Panc1 (cell line): ENCODE measurements at regions not wholly inside any gene's neighbourhood (a gene's known extent, or its start where the extent isn't known, plus 50 kb on each side); places are given as distances from the start of the nearest gene placed in this dataset.

Source experiments
- ATAC-seq: fragments of 200-7000 bp; cut with Tn5 transposase; 2 replicates; pipeline ENCODE4 v1.9.1; 2020; ENCODE audit warnings: mild to moderate bottlenecking, moderate library complexity
- BruUV-seq: library from RNA; stranded (reverse); fragments of 400-500 nt; replicated peaks from 2 replicates; lab custom pipeline; 2021; lab: Mats Ljungman, UMichigan
- CTCF ChIA-PET: fragments of 300-600 bp; sonication (Branson Sonifier 250); formaldehyde crosslinking; loops from one replicate; lab custom pipeline; 2022; ENCODE audit warnings: antibody characterized with exemption; lab: Charles Lee
- POLR2A ChIA-PET: fragments of 300-600 bp; sonication (Branson Sonifier 250); formaldehyde crosslinking; loops from one replicate; lab custom pipeline; 2022; ENCODE audit warnings: antibody characterized with exemption; lab: Charles Lee
- DNase-seq: peaks from one replicate; pipeline ENCODE4 v3.0.0-alpha.2; 2010; ENCODE audit warnings: low read depth, low spot score
- H3K27ac ChIP-seq: 2 replicates; pipeline ENCODE4 v1.5.1; 2011; ENCODE audit warnings: mild to moderate bottlenecking, low read length, inconsistent platforms
- H3K27me3 ChIP-seq: fragments of 200-500 bp; sonication (Bioruptor generic); 2 replicates; pipeline ENCODE4 v1.6.0; 2014; ENCODE audit warnings: low read length, inconsistent platforms; ENCODE audit not compliant: control insufficient read depth, insufficient read depth
- H3K36me3 ChIP-seq: fragments of 200-500 bp; sonication (Bioruptor generic); 2 replicates; pipeline ENCODE4 v1.5.1; 2014; ENCODE audit warnings: inconsistent platforms, mild to moderate bottlenecking, low read length, moderate library complexity; ENCODE audit not compliant: control insufficient read depth, insufficient read depth
- H3K4me1 ChIP-seq: 2 replicates; pipeline ENCODE4 v1.5.1; 2011; ENCODE audit warnings: inconsistent platforms, mild to moderate bottlenecking, low read length, moderate library complexity; ENCODE audit not compliant: control insufficient read depth, insufficient read depth
- H3K4me3 ChIP-seq, 2 experiments: 2 replicates each; pipeline ENCODE4 v1.5.1; 2011 to 2012; ENCODE audit warnings: low read depth in 2 of 2, low read length in 2 of 2, mild to moderate bottlenecking in 2 of 2, inconsistent platforms in 1 of 2, moderate library complexity in 1 of 2
- H3K9me3 ChIP-seq: fragments of 200-500 bp; sonication (Bioruptor generic); 2 replicates; pipeline ENCODE4 v1.5.1; 2014; ENCODE audit warnings: low read depth, mild to moderate bottlenecking, inconsistent platforms, low read length, moderate library complexity; ENCODE audit not compliant: control insufficient read depth, insufficient read depth
- POLR2AphosphoS5 ChIP-seq: IDR thresholded peaks from 2 replicates; pipeline ENCODE4 v1.6.1; 2012; ENCODE audit warnings: mild to moderate bottlenecking, low read depth, low read length, moderate library complexity
- SIN3A ChIP-seq: IDR thresholded peaks from 2 replicates; pipeline ENCODE4 v1.6.1; 2012; ENCODE audit warnings: low read depth, mild to moderate bottlenecking, low read length, moderate library complexity, borderline replicate concordance; ENCODE audit not compliant: insufficient read depth
- TCF7L2 ChIP-seq: IDR thresholded peaks from 2 replicates; pipeline ENCODE4 v1.6.1; 2011; ENCODE audit warnings: mild to moderate bottlenecking, low read depth, low read length, inconsistent platforms
- in situ Hi-C: cut with HindIII; loops from 2 replicates; pipeline ENCODE4 v1.10.0; 2016; ENCODE audit warnings: low sequenced_read_pairs, low pct_unique_long_range_greater_than_20kb
- intact Hi-C: fragments of 100-400 bp; cut with micrococcal nuclease; formaldehyde crosslinking; loops from one replicate; pipeline ENCODE4 v1.10.0; 2022; ENCODE audit not compliant: unreplicated experiment
- TF ChIP-seq, protein P1 (sequence below), 2 experiments: IDR thresholded peaks; 2 replicates each; pipeline ENCODE4 v1.6.1; 2011 to 2012; ENCODE audit warnings: low read depth in 2 of 2, control low read depth in 1 of 2, low read length in 1 of 2, mild to moderate bottlenecking in 1 of 2, moderate library complexity in 1 of 2; ENCODE audit not compliant: insufficient read depth in 1 of 2
- TF ChIP-seq, protein P2 (sequence below): fragments of 450-650 bp; IDR thresholded peaks from 2 replicates; pipeline ENCODE4 v1.5.1; 2017; ENCODE audit warnings: mild to moderate bottlenecking

DNA sequence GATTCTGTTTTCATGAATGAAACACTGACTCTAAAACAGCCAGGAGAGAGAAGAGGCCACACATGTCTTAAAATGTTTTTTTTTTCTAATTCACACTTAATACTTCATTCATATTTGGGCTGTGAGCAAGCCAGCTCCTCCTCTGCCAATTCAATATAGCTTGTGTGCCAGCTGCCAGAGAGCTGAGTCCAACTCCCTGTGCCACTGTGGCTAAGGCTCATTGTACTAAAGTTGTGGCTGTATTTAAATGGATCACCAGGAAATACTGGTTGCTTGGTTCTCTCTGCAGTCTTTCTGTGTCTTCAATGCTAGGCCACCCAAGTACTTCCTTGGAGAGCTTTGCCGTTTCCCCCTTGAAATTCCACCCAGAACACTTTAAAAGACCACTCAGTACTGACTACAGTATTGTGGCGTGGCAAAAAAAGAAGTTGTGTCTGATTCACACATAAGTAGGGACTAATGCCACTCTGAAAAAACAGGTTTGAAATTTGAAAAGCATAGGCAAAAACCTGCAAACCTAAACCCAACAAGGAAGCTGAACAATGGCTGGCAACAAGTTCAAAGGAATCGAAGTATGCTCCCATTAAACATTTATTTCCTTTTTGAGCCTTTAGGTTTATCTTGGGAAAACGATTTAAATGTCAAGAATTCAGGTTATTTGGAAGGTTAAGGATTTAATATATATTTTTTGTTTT lies 524.7 kb downstream of the DIPK2A start:
- Histone ChIP-seq H3K9me3 (no peaks in the 10 kb centered on the region), H3K4me1 (no peaks in the 10 kb centered on the region), H3K27me3 (no peaks in the 10 kb centered on the region), H3K36me3 (no peaks in the 10 kb centered on the region), H3K27ac (no peak overlapping the region), H3K4me3 (no peak overlapping the region)
- intact Hi-C loops, result no loop called here
- DNase-seq, result no peak
- ATAC-seq, result no peak
- no peak for TF ChIP-seq POLR2AphosphoS5
- TF ChIP-seq SIN3A, result no peak
- TF ChIP-seq, protein P1, sequence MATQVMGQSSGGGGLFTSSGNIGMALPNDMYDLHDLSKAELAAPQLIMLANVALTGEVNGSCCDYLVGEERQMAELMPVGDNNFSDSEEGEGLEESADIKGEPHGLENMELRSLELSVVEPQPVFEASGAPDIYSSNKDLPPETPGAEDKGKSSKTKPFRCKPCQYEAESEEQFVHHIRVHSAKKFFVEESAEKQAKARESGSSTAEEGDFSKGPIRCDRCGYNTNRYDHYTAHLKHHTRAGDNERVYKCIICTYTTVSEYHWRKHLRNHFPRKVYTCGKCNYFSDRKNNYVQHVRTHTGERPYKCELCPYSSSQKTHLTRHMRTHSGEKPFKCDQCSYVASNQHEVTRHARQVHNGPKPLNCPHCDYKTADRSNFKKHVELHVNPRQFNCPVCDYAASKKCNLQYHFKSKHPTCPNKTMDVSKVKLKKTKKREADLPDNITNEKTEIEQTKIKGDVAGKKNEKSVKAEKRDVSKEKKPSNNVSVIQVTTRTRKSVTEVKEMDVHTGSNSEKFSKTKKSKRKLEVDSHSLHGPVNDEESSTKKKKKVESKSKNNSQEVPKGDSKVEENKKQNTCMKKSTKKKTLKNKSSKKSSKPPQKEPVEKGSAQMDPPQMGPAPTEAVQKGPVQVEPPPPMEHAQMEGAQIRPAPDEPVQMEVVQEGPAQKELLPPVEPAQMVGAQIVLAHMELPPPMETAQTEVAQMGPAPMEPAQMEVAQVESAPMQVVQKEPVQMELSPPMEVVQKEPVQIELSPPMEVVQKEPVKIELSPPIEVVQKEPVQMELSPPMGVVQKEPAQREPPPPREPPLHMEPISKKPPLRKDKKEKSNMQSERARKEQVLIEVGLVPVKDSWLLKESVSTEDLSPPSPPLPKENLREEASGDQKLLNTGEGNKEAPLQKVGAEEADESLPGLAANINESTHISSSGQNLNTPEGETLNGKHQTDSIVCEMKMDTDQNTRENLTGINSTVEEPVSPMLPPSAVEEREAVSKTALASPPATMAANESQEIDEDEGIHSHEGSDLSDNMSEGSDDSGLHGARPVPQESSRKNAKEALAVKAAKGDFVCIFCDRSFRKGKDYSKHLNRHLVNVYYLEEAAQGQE (IDR thresholded peaks at IDR 0.05; ENCODE audit: insufficient read depth in 1 of 2, low read depth in 2 of 2, low read length in 1 of 2), result no peak
- TF ChIP-seq, protein P2, sequence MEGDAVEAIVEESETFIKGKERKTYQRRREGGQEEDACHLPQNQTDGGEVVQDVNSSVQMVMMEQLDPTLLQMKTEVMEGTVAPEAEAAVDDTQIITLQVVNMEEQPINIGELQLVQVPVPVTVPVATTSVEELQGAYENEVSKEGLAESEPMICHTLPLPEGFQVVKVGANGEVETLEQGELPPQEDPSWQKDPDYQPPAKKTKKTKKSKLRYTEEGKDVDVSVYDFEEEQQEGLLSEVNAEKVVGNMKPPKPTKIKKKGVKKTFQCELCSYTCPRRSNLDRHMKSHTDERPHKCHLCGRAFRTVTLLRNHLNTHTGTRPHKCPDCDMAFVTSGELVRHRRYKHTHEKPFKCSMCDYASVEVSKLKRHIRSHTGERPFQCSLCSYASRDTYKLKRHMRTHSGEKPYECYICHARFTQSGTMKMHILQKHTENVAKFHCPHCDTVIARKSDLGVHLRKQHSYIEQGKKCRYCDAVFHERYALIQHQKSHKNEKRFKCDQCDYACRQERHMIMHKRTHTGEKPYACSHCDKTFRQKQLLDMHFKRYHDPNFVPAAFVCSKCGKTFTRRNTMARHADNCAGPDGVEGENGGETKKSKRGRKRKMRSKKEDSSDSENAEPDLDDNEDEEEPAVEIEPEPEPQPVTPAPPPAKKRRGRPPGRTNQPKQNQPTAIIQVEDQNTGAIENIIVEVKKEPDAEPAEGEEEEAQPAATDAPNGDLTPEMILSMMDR, result no peak
- no peak for TF ChIP-seq TCF7L2
- in situ Hi-C loops, result no loop called here
- ChIA-PET POLR2A (no interaction called here), CTCF (no interaction called here)
- BruUV-seq, result no TSS peak

DNA sequence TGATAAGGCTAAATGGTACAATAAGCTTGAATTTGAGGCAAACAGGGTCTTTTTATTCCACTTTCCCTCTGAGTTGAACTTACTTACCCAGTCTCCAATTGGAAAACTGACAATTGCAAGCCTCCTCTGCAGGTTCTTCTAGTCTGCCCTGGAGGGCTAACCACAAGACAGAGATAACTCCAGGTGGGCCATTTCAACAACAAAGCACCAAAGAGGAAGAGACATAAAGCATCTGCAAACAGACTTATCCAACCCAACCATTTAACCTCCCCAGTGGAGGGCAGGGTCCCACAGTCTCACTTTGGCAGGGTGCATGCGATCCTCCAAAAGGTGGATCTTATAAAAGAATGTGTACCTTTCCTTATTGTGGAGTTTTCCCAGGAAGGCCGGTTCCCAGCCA lies 525.8 kb downstream of the DIPK2A start:
- no peaks in the 10 kb centered on the region for H3K4me1 ChIP-seq
- BruUV-seq, result no TSS peak
- H3K4me3 ChIP-seq, result no peak overlapping the region
- no peaks in the 10 kb centered on the region for H3K27me3 ChIP-seq
- TF ChIP-seq, protein P2, result no peak
- TF ChIP-seq POLR2AphosphoS5, result no peak
- TF ChIP-seq, protein P1 (IDR thresholded peaks at IDR 0.05; ENCODE audit: insufficient read depth in 1 of 2, low read depth in 2 of 2, low read length in 1 of 2), result no peak
- TF ChIP-seq TCF7L2, result no peak
- no peak for TF ChIP-seq SIN3A
- no peak overlapping the region for H3K27ac ChIP-seq
- ChIA-PET POLR2A (no interaction called here), CTCF (no interaction called here)
- no peaks in the 10 kb centered on the region for H3K36me3 ChIP-seq
- in situ Hi-C loops, result no loop called here
- ATAC-seq (no peak), DNase-seq (no peak)
- intact Hi-C loops, result no loop called here
- H3K9me3 ChIP-seq, result no peaks in the 10 kb centered on the region
